Neural progenitor cell (in vitro differentiated cells): ENCODE measurements at regions not wholly inside any gene's neighbourhood (a gene's known extent, or its start where the extent isn't known, plus 50 kb on each side); places are given as distances from the start of the nearest gene placed in this dataset.
"Not testable (repeated sequence)": the region's sequence is repeated elsewhere in the genome, so short reads cannot be mapped to it uniquely, and the experiment has no call there.

ENCODE experiments used
- CTCF ChIP-seq: fragments of 200-600 bp; sonication (generic); IDR thresholded peaks from 2 replicates; pipeline ENCODE4 v1.5.1; 2017; ENCODE audit warnings: antibody characterized with exemption, mild to moderate bottlenecking
- EZH2 ChIP-seq: fragments of 200-600 bp; sonication (generic); IDR thresholded peaks from 2 replicates; pipeline ENCODE4 v1.6.1; 2017; ENCODE audit warnings: antibody characterized with exemption, mild to moderate bottlenecking, moderate library complexity

- peak; percentile 63 for TF ChIP-seq CTCF
- TF ChIP-seq EZH2, result not testable (repeated sequence)
Measured at GRCh38 chr1:157377280-157377713, 175.0 kb downstream of the FCRL5 start.
